A549 (cell line): ENCODE measurements at regions not wholly inside any gene's neighbourhood (a gene's known extent, or its start where the extent isn't known, plus 50 kb on each side); places are given as distances from the start of the nearest gene placed in this dataset.

Experiments used
- ATAC-seq, 2 experiments: fragments of 200-7000 bp in 1 of 2; fragments of >200 bp in 1 of 2; cut with Nextera tagmentation in 1 of 2; cut with Tn5 transposase in 1 of 2; 3 replicates each; pipeline versions ENCODE4 v1.8.0 to v1.9.1; 2018 to 2020; ENCODE audit warnings: mild to moderate bottlenecking in 1 of 2, moderate library complexity in 1 of 2
- CTCF ChIA-PET: fragments of 300-600 bp; sonication (Branson Sonifier 250); formaldehyde crosslinking; extraction: SDS; loops from one replicate; lab custom pipeline; 2021; ENCODE audit warnings: antibody characterized with exemption, inconsistent platforms; lab: Yijun Ruan, JAX
- POLR2A ChIA-PET: fragments of 350-600 bp; formaldehyde crosslinking; extraction: SDS; loops from one replicate; lab custom pipeline; 2021; ENCODE audit warnings: antibody characterized with exemption, inconsistent platforms; lab: Yijun Ruan, JAX
- DNase-seq, 2 experiments: peaks; one replicate each; pipeline versions ENCODE4 v3.0.0 to v3.0.0-alpha.2; 2011 to 2016; ENCODE audit warnings: low read depth in 1 of 2, low spot score in 1 of 2
- FAIRE-seq: peaks from 2 replicates; lab custom pipeline; 2011; peaks lifted over from hg19 to GRCh38; lab: Jason Lieb, UNC
- H3K27ac ChIP-seq, 2 experiments: fragments of >200 bp; sonication (Bioruptor Twin); formaldehyde crosslinking; 3 replicates each; pipeline ENCODE4 v1.5.1; 2016 to 2017
- H3K4me1 ChIP-seq: fragments of >200 bp; sonication (Bioruptor Twin); formaldehyde crosslinking; 3 replicates; pipeline ENCODE4 v1.6.1; 2016
- H3K4me2 ChIP-seq: fragments of >200 bp; sonication (Bioruptor Twin); formaldehyde crosslinking; 3 replicates; pipeline ENCODE4 v1.6.1; 2016
- H3K4me3 ChIP-seq: fragments of >200 bp; sonication (Bioruptor Twin); formaldehyde crosslinking; 3 replicates; pipeline ENCODE4 v1.5.1; 2016
- H3K9me3 ChIP-seq: fragments of >200 bp; sonication (Bioruptor Twin); formaldehyde crosslinking; 3 replicates; pipeline ENCODE4 v1.6.1; 2016
- CEBPB ChIP-seq, 2 experiments: fragments of >200 bp in 1 of 2; sonication (Bioruptor Twin) in 1 of 2; formaldehyde crosslinking in 1 of 2; IDR thresholded peaks; 2 replicates each; pipeline ENCODE4 v1.6.1; 2012 to 2016
- CHD2 ChIP-seq: fragments of 150-350 bp; IDR thresholded peaks from 2 replicates; pipeline ENCODE4 v1.6.1; 2014; ENCODE audit warnings: low read length; ENCODE audit not compliant: partially characterized antibody
- EHMT2 ChIP-seq: fragments of 200-600 bp; sonication (generic); IDR thresholded peaks from 2 replicates; pipeline ENCODE4 v1.6.1; 2016; ENCODE audit warnings: antibody characterized with exemption, low read depth, mild to moderate bottlenecking, moderate library complexity
- ESRRA ChIP-seq: fragments of 150-350 bp; IDR thresholded peaks from 2 replicates; pipeline ENCODE4 v1.6.1; 2014; ENCODE audit warnings: mild to moderate bottlenecking, low read length, borderline replicate concordance
- FOSL2 ChIP-seq, 2 experiments: fragments of 450-650 bp in 1 of 2; fragments of >200 bp in 1 of 2; sonication (Bioruptor Twin) in 1 of 2; formaldehyde crosslinking; IDR thresholded peaks; 2 replicates each; pipeline versions ENCODE4 v1.5.0 to v1.6.1; 2016 to 2020; ENCODE audit warnings: mild to moderate bottlenecking in 1 of 2, moderate library complexity in 1 of 2
- GATA3 ChIP-seq: IDR thresholded peaks from 2 replicates; pipeline ENCODE4 v1.6.1; 2012; ENCODE audit warnings: borderline replicate concordance
- HOXA7 ChIP-seq: fragments of 250-450 bp; sonication (Bioruptor Pico); IDR thresholded peaks from 2 replicates; pipeline ENCODE4 v1.5.0; 2020; ENCODE audit warnings: mild to moderate bottlenecking, moderate library complexity
- KDM1A ChIP-seq: fragments of 200-600 bp; sonication (generic); IDR thresholded peaks from 2 replicates; pipeline ENCODE4 v1.6.1; 2016; ENCODE audit warnings: low read depth, mild to moderate bottlenecking
- MAZ ChIP-seq: fragments of 150-350 bp; IDR thresholded peaks from 2 replicates; pipeline ENCODE4 v1.6.1; 2014; ENCODE audit warnings: antibody characterized with exemption, low read depth, low read length, borderline replicate concordance
- MYC ChIP-seq: IDR thresholded peaks from 2 replicates; pipeline ENCODE4 v1.6.1; 2012; ENCODE audit warnings: mild to moderate bottlenecking, inconsistent platforms, low read length, improper control_type of control experiment, borderline replicate concordance
- NPAS2 ChIP-seq: fragments of 250-450 bp; sonication (Bioruptor Pico); IDR thresholded peaks from 2 replicates; pipeline ENCODE4 v1.8.0; 2022; ENCODE audit warnings: mild to moderate bottlenecking, moderate library complexity, borderline replicate concordance
- RARB ChIP-seq: fragments of 250-450 bp; sonication (Bioruptor Pico); IDR thresholded peaks from 2 replicates; pipeline ENCODE4 v1.8.0; 2021; ENCODE audit warnings: mild to moderate bottlenecking, moderate library complexity
- REST ChIP-seq: fragments of 200-600 bp; sonication (generic); IDR thresholded peaks from 2 replicates; pipeline ENCODE4 v1.6.1; 2016; ENCODE audit warnings: antibody characterized with exemption, mild to moderate bottlenecking, moderate library complexity
- RFX5 ChIP-seq: fragments of 450-650 bp; IDR thresholded peaks from 2 replicates; pipeline ENCODE4 v1.7.1; 2014; ENCODE audit warnings: antibody characterized with exemption, mild to moderate bottlenecking, moderate library complexity
- TFCP2L1 ChIP-seq: fragments of 250-450 bp; sonication (Bioruptor Pico); IDR thresholded peaks from 2 replicates; pipeline ENCODE4 v1.5.0; 2021; ENCODE audit warnings: mild to moderate bottlenecking
- ZFP36 ChIP-seq: fragments of 450-650 bp; IDR thresholded peaks from 2 replicates; pipeline ENCODE4 v1.6.1; 2014; ENCODE audit warnings: borderline replicate concordance; ENCODE audit not compliant: partially characterized antibody
- ZNF302 ChIP-seq: fragments of 250-450 bp; sonication (Bioruptor Pico); IDR thresholded peaks from 2 replicates; pipeline ENCODE4 v1.9.0; 2021; ENCODE audit warnings: inconsistent platforms, mild to moderate bottlenecking, moderate library complexity
- ZSCAN20 ChIP-seq: fragments of 250-450 bp; sonication (Bioruptor Pico); IDR thresholded peaks from 2 replicates; pipeline ENCODE4 v1.8.0; 2022; ENCODE audit warnings: mild to moderate bottlenecking, moderate library complexity
- WGBS: methylation state at CpG from one replicate; pipeline ENCODE4 v1.1.6; 2017; ENCODE audit errors: missing lambda C conversion rate; 5-methylcytosine and 5-hydroxymethylcytosine counted together
- TF ChIP-seq, protein P1 (sequence below): fragments of >200 bp; sonication (Bioruptor Twin); formaldehyde crosslinking; IDR thresholded peaks from 3 replicates; pipeline ENCODE4 v1.6.1; 2016

- no peak overlapping the region for H3K4me2 ChIP-seq
- no peaks in the 10 kb centered on the region for H3K4me1 ChIP-seq
- DNase-seq: no peak
- no peaks in the 10 kb centered on the region for H3K9me3 ChIP-seq
- no peak for TF ChIP-seq FOSL2 (IDR thresholded peaks at IDR 0.05)
- no peak for TF ChIP-seq FOSL2 (CRISPR knock-in tag; IDR thresholded peaks at IDR 0.05)
- TF ChIP-seq MYC: no peak
- no peak for TF ChIP-seq ZSCAN20 (CRISPR knock-in tag)
- no peak for TF ChIP-seq NPAS2 (CRISPR knock-in tag)
- TF ChIP-seq CEBPB (IDR thresholded peaks at IDR 0.05): no peak
- no peak for TF ChIP-seq RARB (CRISPR knock-in tag)
- TF ChIP-seq REST: no peak
- TF ChIP-seq ZNF302 (CRISPR knock-in tag): no peak
- no peak for TF ChIP-seq RFX5
- TF ChIP-seq ESRRA: no peak
- TF ChIP-seq HOXA7 (CRISPR knock-in tag): no peak
- no peak for TF ChIP-seq TFCP2L1 (CRISPR knock-in tag)
- ATAC-seq: peak; percentile 45 to 48; a peak in 3 of 6 replicates
- H3K4me3 ChIP-seq: no peak overlapping the region
- ChIA-PET CTCF (interaction anchor here (0.6 to 7.7 kb wide), 18 partner anchors 9 to 289 kb away, joined by 3 to 69 read pairs (median 4); no protein-coding TSS in a partner anchor), POLR2A (no interaction called here)
- no peak for FAIRE-seq
- no peak overlapping the region for H3K27ac ChIP-seq
- 38% methylated on average over 8 of the region's 8 CpGs for WGBS
These were observed 139.7 kb upstream of the COL8A1 start for GRCh38 chr3:99498550-99499234.

DNA sequence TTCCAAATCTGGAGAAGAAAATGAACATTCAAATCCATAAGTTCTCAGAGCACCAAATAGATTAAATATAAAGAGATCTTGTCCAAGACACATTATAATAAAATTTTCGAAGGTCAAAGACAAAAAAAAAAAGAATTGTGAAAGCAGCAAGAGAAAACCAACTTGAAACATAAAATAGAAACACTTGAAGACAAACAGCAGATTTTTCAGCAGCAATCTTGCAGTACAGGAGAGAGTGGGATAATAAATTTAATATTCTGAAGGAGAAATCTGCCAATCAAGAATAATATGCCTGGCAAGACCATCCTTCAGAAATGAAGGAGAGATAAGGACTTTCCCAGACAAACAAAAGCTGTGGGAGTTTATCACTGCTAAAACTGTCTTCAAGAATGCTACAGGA is 150.5 kb upstream of the COL8A1 start:
- Histone ChIP-seq H3K4me1 (no peaks in the 10 kb centered on the region), H3K9me3 (no peaks in the 10 kb centered on the region), H3K4me2 (no peak overlapping the region), H3K27ac (no peak overlapping the region), H3K4me3 (no peak overlapping the region)
- FAIRE-seq (no peak), DNase-seq (no peak), ATAC-seq (no peak)
- TF ChIP-seq KDM1A (no peak), EHMT2 (no peak), MAZ (no peak), CHD2 (no peak), ZFP36 (no peak), GATA3 (no peak)
- TF ChIP-seq, protein P1, sequence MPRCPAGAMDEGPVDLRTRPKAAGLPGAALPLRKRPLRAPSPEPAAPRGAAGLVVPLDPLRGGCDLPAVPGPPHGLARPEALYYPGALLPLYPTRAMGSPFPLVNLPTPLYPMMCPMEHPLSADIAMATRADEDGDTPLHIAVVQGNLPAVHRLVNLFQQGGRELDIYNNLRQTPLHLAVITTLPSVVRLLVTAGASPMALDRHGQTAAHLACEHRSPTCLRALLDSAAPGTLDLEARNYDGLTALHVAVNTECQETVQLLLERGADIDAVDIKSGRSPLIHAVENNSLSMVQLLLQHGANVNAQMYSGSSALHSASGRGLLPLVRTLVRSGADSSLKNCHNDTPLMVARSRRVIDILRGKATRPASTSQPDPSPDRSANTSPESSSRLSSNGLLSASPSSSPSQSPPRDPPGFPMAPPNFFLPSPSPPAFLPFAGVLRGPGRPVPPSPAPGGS: no peak
- ChIA-PET POLR2A (no interaction called here), CTCF (no interaction called here)
- 0% methylated on average over 1 of the region's 1 CpG for WGBS
